ENCODE measurements at regions not wholly inside any gene's neighbourhood (a gene's known extent, or its start where the extent isn't known, plus 50 kb on each side); places are given as distances from the start of the nearest gene placed in this dataset.

- no peak for DNase-seq
Observed at GRCh38 chr1:63049135-63049534, 265.2 kb downstream of the ATG4C start.

GRCh38 chr1:63051356-63051755 is 267.4 kb downstream of the ATG4C start:
- no peak for DNase-seq

- no peak for DNase-seq
Observed at GRCh38 chr1:63051886-63052285, 268.0 kb downstream of the ATG4C start.

- no peak for DNase-seq
Observed at GRCh38 chr1:63054184-63054583, 268.2 kb upstream of the FOXD3 start.

GRCh38 chr1:63063367-63063766 is 259.0 kb upstream of the FOXD3 start:
- DNase-seq: no peak

GRCh38 chr1:63064135-63064534 is 258.2 kb upstream of the FOXD3 start:
- no peak for DNase-seq

- DNase-seq: no peak
Observed at GRCh38 chr1:63068626-63069025, 253.7 kb upstream of the FOXD3 start.

GRCh38 chr1:63069214-63069613 is 253.2 kb upstream of the FOXD3 start:
- DNase-seq: no peak

- DNase-seq: peak; percentile 5
Observed at GRCh38 chr1:63073309-63074306, 248.8 kb upstream of the FOXD3 start.

GRCh38 chr1:63074321-63074720 is 248.0 kb upstream of the FOXD3 start:
- DNase-seq: no peak

- DNase-seq: no peak
Observed at GRCh38 chr1:63082766-63083165, 239.6 kb upstream of the FOXD3 start.

GRCh38 chr1:63087966-63088365 is 234.4 kb upstream of the FOXD3 start:
- DNase-seq: peak; percentile 11

- no peak for DNase-seq
Observed at GRCh38 chr1:63099188-63099587, 223.2 kb upstream of the FOXD3 start.

GRCh38 chr1:63101336-63101735 is 221.0 kb upstream of the FOXD3 start:
- DNase-seq: no peak

GRCh38 chr1:63103682-63104081 is 218.7 kb upstream of the FOXD3 start:
- DNase-seq: no peak

GRCh38 chr1:63107066-63107465 is 215.3 kb upstream of the FOXD3 start:
- DNase-seq: no peak

GRCh38 chr1:63108206-63108605 is 214.2 kb upstream of the FOXD3 start:
- no peak for DNase-seq

GRCh38 chr1:63112155-63112900 is 210.0 kb upstream of the FOXD3 start:
- DNase-seq: no peak

GRCh38 chr1:63115527-63115926 is 206.8 kb upstream of the FOXD3 start:
- no peak for DNase-seq

GRCh38 chr1:63116016-63116415 is 206.4 kb upstream of the FOXD3 start:
- no peak for DNase-seq

- no peak for DNase-seq
Observed at GRCh38 chr1:63119575-63120155, 202.7 kb upstream of the FOXD3 start.

- no peak for DNase-seq
Observed at GRCh38 chr1:63122079-63122478, 200.3 kb upstream of the FOXD3 start.

GRCh38 chr1:63124666-63125191 is 197.6 kb upstream of the FOXD3 start:
- DNase-seq: no peak

Measured in NCI-H1092 treated with DMSO at 0.1 percent for 48 hours (cell line).